GM21737 (cell line): ENCODE measurements at regions not wholly inside any gene's neighbourhood (a gene's known extent, or its start where the extent isn't known, plus 50 kb on each side); places are given as distances from the start of the nearest gene placed in this dataset.
"Not testable (repeated sequence)": the region's sequence is repeated elsewhere in the genome, so short reads cannot be mapped to it uniquely, and the experiment has no call there.

Experiments used
- ATAC-seq: cut with Tn5 transposase; IDR thresholded peaks from one replicate; pipeline ENCODE4 v1.9.1; 2021; ENCODE audit warnings: mild to moderate bottlenecking, moderate library complexity; ENCODE audit not compliant: unreplicated experiment

DNA sequence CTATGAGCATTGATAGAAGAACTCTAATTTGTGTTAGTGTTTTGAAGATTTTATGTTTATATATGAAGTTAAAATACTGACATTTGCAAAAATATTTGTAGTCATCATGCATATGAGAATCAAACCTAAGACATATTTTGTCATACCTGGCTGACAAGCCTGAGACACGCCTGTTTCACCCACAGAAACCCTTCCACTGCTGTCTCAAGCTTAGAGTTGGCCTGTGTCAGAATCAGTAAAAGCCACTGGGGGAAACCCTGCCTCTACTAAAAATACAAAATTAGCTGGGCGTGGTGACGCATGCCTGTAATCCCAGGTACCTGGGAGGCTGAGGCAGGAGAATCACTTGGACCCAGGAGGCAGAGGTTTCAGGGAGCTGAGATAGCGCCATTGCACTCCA, 218.0 kb upstream of the C1QTNF3 start:
- not testable (repeated sequence) for ATAC-seq

DNA sequence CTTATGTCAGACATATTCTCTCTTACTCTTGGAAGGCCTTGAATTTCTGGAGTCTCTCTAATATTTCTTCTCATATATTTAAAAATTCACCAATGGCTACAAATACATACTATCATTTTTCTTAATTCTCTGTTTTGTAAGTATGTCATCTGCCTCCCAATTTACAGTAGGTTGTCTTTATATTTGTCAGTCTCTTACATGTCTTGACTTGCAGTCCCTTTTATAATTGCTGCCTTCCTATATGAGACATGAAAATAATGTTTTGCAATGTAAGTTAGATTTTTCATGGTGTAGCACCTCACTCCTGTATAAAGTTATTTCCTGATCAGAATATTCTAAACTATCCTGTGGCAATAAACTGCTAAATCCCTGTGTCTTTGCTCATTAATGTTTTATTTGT, 223.1 kb upstream of the C1QTNF3 start:
- not testable (repeated sequence) for ATAC-seq

DNA sequence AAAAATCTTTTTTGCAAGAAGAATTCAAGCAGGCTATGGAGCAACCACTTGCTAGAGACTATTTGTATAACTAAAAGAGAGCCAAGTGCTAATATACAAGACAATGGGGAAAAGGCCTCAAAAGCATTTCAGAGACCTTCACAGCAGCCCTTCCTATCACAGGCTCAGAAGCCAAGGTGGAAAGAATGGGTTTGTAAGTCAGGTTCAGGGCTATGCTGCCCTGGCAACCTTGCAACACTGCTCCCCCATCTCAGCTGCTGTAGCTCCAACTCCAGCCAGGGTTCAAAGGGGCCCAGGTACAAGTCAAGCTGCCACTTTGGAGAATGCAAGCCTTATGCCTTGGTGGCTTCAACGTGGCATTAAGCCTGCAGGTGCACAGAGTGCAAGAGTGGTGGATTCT, 253.7 kb upstream of the C1QTNF3 start:
- ATAC-seq = not testable (repeated sequence)

DNA sequence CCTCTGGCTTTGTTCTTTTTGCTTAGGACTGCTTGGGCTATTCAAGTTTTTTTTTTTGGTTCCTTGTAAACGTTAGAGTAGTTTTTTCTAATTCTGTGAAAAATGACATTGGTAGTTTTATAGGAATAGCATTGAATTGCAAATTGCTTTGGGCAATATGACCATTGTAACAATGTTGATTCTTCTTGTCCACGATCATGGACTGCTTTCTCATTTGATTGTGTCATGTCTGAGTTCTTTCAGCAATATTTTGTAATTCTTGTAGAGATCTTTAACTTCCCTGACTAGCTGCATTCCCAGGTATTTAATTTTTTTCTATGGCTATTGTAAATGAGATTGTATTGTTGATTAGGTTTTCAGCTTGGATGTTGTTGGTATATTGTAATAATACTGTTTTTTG, 286.2 kb upstream of the C1QTNF3 start:
- ATAC-seq = not testable (repeated sequence)

DNA sequence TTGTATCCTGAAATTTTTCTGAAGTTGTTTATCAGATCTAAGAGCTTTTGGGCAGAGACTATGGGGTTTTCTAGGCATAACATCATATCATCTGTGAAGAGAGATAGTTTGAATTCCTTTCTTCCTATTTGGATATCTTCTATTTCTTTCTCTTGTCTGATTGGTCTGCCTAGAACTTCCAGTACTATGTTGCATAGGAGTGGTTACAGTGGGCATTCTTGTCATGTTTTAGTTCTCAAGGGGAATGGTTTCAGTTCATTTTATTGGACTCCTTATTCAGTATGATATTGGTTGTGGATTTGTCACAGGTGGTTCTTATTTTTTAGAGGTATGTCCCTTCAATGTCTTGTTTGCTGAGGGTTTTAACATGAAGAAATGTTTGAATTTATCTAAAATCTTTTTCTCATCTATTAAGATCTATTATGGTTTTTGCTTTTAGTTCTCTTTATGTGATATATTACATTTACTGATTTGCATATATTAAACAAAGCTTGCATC, 286.6 kb upstream of the C1QTNF3 start:
- not testable (repeated sequence) for ATAC-seq

DNA sequence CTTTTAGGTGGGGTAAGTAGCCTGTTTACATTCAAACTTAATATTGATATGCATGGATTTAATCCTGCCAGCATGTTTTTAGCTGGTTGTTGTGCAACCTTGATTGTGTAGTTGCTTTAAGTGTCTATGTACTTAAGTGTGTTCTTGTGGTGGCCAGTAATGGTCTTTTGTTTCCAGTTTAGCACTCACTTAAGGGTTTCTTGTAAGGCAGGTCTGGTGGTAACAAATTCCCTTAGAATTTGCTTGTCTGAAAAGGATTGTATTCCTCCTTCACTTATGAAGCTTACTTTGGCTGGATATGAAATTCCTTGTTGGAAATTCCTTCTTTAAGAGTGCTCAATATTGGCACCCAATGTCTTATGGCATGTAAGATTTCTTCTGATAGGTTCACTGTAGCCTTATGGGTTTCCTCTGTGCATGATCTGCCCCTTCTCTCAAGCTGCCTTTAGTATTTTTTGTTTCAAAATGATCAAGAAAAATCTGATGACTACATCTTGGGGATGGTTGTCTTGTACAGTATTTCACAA, 289.0 kb upstream of the C1QTNF3 start:
- not testable (repeated sequence) for ATAC-seq

DNA sequence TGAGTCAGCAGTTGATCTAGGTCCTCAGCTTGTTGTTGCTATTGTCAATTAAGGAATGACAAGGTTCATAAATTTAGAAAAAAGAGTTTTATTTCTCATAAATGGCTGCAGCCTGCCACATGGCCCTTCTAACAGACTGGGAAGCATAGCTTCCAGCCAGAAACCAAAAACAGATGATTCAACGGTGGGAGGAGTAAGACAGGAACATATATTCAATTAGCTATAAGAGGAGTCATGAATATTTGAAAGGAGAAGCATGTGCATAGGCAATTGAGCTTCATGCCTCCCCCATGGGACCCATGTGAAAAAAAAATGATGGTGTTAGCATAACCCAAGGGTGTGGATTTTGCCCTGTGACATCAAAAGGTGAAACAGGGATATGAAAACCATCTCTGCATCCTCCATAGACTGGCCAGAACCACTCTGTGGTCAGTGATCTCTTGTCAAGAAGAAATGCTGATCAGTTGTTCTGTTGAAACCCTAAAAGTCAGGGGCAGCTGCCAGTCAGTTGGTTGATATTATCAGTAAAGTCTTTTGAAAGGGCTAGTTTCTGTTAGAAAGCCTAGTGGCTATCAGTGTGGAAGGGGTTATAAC, 296.5 kb upstream of the C1QTNF3 start:
- ATAC-seq = not testable (repeated sequence)

DNA sequence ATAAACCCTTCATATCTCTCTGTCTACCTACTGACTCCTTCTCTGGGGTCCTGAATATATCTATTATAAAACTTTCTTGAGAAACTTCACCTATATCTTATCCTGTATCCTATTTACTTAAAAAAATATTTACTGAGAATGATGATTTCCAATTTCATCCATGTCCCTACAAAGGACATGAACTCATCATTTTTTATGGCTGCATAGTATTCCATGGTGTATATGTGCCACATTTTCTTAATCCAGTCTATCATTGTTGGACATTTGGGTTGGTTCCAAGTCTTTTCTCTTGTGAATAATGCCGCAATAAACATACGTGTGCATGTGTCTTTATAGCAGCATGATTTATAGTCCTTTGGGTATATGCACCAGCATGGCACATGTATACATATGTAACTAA, 301.7 kb upstream of the RAI14 start:
- ATAC-seq = not testable (repeated sequence)

DNA sequence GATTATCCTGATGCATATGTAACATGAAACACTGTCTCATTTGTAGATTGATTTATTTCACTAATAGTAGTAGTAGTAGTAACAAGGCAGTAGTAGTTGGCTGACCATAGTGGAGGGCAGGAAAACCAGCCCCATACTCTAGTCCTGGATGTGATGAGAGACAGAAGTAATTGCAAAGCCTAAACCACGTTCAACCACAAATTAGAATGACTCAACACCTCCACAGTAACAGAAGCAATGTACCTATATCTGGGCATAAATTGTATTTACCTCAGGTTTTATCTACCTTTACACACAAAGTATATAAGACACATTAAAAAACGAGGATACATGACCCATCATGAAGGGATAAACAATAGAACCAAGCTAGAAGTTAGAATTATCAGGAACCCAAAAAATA, 284.7 kb upstream of the RAI14 start:
- not testable (repeated sequence) for ATAC-seq

DNA sequence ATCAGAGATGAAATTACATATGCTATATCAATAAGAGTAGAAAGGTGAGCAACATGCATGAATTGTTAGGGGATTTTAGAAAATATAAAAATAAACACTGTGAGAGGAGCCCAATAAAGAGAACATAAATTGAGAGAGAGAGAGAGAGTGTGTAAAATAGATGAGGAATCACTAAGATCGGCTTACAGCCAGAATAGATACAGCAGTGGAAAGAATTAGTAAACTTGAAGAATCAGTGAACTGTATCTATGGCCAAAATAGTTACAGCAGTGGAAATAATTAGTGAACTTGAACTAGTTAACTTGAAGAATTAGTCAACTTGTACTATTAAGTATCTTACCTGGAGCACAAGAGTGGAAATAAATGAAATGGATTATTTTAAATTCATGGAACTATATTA, 284.3 kb upstream of the RAI14 start:
- ATAC-seq = not testable (repeated sequence)

DNA sequence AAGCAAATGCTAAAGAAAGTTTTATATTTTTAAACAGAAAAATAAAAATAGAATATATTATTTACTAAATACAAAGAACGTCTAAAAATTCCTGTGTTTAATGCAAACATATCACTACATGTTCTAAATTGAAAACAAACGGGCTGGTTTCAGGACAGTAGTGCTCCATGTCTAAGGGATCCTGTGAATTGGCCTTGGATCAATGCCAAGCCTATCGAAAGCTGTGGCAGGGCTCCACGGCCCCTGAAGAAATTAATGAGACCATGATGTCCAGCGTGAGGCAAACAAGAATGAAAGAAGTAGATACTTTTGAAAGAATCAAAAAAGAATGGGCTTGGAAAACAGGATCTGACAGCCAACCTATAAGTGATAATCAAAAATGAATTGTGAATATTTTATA, 283.4 kb upstream of the RAI14 start:
- ATAC-seq = not testable (repeated sequence)

DNA sequence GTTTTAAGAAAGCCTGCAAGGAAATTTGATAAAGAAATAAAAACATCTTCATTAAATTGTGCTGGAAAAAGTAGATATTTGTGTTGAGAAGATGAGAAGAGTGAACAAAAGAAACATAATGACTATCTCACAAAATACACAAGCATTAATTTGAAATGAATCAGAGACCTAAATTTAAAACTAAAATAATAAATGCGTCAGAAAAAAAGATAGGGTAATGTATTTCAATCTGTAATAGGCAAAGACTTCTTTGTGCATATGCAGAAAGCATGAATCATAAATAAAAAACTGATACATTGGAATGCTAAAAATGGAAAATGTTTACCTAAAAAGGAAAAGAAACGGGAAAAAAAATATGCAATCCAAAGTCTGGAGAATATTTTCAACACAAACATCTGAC, 278.5 kb upstream of the RAI14 start:
- not testable (repeated sequence) for ATAC-seq

DNA sequence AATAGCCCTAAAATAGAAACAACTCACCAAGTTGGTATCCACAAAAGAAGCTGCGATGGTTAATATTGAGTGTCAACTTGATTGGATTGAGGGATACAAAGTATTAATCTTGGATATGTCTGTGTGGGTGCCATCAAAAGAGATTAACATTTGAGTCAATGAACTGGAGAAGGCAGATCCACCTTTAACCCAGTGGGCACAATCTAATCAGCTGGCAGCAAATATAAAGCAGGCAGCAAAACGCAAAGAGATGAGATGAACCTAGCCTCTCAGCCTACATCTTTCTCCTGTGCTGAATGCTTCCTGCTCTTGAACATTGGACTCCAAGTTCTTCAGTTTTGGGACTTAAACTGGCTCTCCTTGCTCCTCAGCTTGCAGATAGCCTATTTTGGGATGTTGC, 277.6 kb upstream of the RAI14 start:
- ATAC-seq = not testable (repeated sequence)

DNA sequence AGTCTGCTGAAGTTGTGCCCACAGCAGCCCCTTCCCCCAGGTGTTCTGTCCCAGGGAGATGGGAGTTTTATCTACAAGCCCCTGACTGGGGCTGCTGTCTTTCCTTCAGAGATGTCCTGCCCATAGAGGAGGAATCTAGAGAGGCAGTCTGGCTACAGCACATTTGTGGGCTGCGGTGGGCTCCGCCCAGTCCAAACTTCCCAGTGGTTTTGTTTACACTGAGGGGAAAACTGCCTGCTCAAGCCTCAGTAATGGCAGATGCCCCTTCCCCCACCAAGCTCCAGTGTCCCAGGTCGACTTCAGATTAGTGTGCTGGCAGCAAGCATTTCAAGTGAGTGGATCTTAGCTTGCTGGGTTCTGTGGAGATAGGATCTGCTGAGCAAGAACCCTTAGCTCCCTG, 267.4 kb upstream of the RAI14 start:
- ATAC-seq = not testable (repeated sequence)

DNA sequence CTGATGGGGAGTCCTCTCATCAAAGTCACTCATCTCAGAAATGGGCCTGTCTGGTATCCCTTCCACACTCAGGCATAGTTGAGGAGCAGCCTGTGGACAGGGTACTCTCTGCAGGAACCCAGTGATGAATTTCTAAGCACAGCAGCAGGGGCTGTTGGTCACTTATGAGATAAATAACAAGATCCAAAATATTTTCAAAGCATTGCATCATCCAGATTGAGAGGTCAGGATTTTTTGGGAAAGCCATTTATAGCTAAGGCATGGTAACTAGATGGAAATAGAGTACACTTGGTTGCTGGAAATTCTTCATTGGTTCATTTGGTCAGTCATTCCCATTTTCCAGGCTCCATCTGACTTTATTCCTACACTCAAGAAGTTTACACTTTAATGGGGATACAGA, 246.8 kb upstream of the RAI14 start:
- ATAC-seq = no peak

DNA sequence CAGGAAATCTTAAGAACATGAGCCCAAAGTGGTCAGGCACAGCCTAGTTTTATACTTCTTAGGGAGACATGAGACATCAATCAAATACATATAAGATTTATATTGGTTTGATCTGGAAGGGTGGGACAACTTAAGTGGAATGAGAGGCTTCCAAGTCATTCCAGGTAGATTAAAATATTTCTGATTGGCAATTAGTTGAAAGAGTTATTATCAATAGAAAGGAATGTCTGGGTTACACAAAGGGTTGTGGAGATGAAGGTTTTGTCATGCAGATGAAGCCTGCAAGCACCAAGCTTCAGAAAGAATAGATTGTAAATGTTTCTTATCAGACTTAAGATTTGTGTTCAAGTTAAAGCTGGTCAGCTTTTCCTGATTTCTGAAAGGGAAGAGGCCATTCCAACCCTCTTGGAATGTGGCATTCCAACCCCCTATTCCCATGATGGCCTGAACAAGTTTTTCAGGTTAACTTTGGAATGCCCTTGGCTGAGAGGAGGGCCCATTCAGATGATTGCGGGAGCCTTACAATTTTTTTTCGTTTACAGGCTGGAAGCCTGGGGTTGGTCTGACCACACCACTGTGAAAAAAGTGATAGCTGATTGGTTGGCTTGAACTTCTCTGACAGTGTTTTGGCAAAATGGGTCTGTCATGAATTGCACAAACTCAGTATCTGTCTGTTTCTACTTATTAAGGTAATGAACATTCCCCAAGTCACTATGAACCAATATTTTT, 245.6 kb upstream of the RAI14 start:
- ATAC-seq = no peak

DNA sequence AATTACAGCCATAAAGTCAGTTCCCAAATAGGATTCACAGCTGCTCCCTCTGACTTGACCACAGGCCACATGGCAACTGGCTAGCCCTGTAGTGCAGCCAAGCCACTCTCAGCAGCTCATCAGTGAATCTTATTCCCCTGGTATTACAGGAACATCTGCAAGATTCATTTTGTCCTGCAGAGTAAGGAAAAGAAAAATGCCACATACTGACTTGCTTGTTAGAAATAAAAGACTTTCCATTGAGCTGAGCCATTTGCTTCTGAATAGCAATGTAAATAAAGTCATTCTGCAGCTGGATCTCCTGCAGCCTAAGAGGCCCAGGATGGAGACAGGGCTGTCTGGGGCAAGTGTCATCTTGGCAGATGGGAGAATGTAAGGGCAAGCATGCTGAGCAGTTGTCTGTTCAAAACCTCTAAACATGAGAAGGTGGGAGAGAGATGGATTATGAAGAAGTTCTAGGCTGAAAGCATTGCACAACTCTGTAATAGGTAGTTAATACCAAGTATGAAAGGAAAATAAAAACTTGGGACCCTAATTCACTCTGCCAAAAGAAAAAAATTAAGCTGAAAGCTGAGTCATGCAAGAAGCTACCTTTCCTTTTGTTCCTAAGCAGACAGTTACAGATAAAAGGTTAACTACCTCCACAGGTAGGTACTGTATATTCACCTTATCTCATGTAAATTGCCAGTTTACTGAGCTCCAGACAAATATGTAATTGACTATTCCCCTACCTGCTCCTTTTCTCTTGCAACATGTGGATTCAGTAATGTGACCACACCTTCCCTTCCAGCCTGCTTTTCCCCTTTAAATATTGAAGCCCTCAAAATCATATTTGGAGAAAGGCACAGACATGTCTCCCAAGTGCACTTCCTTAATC, 244.4 kb upstream of the RAI14 start:
- no peak for ATAC-seq

DNA sequence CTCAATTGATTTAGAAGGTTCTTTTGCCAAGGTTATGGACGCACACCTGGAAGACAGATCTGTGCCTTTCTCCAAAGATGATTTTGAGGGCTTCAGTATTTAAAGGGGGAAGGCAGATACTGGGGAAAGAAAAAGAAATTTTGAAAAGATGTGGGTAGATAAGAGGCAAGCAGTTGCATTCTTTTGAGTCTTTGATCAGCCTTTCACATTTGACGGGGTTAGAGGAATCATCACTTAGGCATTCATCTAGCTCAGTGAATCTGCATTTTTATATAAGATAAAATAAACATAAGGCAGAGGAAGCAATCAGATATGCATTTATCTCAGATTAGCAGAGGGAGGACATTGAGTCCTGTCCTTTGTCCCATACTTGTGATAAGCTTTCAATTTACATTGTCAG, 243.4 kb upstream of the RAI14 start:
- no peak for ATAC-seq

DNA sequence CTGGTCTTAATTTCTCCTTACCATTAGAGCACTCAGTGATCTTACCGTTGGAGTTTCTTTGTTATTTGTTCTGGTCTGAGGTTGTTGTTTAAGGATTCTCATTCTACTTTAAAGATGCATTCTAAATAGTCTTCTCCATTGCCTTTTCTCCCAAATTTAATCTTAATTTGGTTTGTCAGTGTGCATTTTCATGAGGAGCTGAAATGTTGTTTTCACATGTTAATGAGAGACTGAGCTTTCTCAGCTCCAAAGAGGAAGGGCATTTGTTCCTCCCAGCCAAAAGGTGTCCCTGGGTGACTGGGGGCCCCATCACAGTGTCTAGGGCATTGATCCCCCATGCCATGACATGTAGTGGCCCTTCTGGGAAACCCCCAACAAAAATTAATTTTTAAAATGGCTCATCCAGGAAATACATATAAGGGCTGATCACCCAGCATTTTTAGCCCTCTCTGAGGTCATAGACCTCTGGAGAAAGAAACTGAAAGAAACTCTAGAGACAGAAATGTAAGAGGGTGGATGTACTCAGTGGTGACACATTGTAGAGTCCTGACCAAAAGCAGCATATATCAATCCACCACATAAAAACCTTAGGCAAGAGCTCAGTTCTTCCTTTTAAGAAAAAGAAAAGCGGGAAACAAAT, 240.4 kb upstream of the RAI14 start:
- ATAC-seq = peak; percentile 99

DNA sequence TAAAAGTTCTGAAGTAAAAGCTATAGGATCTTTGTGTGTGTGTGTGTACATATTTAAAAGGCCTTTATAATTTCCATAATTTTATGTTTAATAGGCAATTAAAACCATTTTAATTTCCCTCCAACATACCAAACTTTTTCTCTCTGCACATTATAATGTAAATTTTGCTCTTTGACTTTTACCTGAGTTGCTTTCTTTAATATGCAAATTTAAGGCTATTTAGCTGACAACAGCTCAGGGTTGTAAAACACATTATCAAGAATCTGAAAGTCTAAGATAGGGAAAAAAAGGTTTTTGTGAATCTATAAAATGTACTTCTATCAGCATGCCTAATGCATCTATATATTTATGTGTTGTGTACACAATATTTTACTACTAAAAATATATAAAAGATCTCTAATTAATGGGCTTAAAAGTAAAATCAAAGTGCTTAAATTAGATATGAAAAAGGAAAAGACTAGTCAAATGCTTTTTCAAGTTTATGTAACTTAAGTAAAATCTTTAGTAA, 239.6 kb upstream of the RAI14 start:
- ATAC-seq = no peak

DNA sequence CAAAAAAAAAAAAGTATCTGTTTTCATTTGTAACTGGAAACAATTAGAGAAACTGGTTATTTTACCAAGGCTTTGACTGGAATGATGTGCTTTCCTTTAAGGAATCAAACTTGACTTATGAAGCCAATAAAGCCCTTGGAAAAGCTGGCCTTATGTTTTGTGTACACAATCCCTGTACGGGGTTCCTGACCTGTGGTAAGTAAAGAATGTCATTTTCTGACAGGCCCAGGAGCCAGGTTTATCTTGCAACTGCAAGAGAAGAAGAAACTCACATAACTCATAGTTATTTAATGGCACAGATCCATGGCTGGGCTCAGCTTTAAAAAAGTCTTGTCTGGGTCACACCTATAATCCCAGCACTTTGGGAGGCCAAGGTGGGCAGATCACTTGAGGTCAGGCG, 235.9 kb upstream of the RAI14 start:
- ATAC-seq = not testable (repeated sequence)
